ENCODE measurements at regions not wholly inside any gene's neighbourhood (a gene's known extent, or its start where the extent isn't known, plus 50 kb on each side); places are given as distances from the start of the nearest gene placed in this dataset.

DNA sequence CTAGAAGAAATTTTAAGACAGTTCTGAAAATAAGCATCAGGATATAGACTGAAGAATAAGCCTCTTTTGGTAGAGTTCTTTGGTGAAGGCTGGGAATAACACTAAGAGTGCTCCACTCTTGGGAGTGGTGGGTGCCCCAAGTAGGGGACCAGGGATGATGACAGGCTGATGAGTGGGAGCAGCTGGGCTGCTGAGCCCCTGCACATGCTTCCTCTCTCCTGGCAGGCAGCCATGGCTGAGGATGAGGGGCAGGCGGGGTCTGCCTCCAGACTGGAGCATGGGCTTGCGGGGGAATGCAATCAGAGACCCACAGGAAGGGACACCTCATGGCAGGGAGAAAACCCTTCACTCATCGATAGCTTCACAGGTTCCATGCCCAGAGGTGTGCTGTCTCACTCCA is 72.6 kb upstream of the RORA start:
- ChIA-PET RAD21 (ENCODE audit: low non-redundant PET in 1 of 2, low total read pairs in 2 of 2, uncharacterized antibody in 2 of 2, unreplicated experiment in 2 of 2) (no interaction called here), CTCF (no interaction called here), POLR2A (no interaction called here)
- BruUV-seq (replicated peaks) = no TSS peak
- H3K4me1 ChIP-seq (ENCODE audit: control insufficient read depth in 1 of 2, insufficient read depth in 2 of 2, low read length in 2 of 2) = no peaks in the 10 kb centered on the region
- no peaks in the 10 kb centered on the region for H3K9me2 ChIP-seq (ENCODE audit: insufficient read depth)
- no peaks in the 10 kb centered on the region for H3K36me3 ChIP-seq (ENCODE audit: control insufficient read depth in 1 of 2, insufficient read depth in 2 of 2, low read length in 2 of 2)
- no peak overlapping the region for H3K4me3 ChIP-seq (replicated peaks in 1 of 2; ENCODE audit: low read depth in 1 of 2, low read length in 2 of 2)
- H4K20me1 ChIP-seq (ENCODE audit: insufficient read depth) = no peaks in the 10 kb centered on the region
- peaks cover 0 to 7% of the 10 kb centered on the region in 2 experiments; a peak in 1 of 4 replicates for H3K9me3 ChIP-seq (ENCODE audit: control insufficient read depth in 1 of 2, insufficient read depth in 1 of 2, low read depth in 1 of 2, low read length in 2 of 2)
- no peaks in the 10 kb centered on the region for H3K27me3 ChIP-seq (ENCODE audit: insufficient read depth, low read length)
- ATAC-seq (no peak), DNase-seq (ENCODE audit: low read depth, low spot score) (no peak)
- TF ChIP-seq ZNF274 (IDR thresholded peaks at IDR 0.05; ENCODE audit: low read depth, low read length) (no peak), EZH2phosphoT487 (IDR thresholded peaks at IDR 0.05; ENCODE audit: borderline replicate concordance) (no peak), SRF (IDR thresholded peaks at IDR 0.05; ENCODE audit: low read depth) (no peak)
- TF ChIP-seq, protein P1, sequence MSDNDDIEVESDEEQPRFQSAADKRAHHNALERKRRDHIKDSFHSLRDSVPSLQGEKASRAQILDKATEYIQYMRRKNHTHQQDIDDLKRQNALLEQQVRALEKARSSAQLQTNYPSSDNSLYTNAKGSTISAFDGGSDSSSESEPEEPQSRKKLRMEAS (IDR thresholded peaks at IDR 0.05) = no peak
- no peak overlapping the region for H3K27ac ChIP-seq (ENCODE audit: low read depth, low read length)
- intact Hi-C loops (cut with micrococcal nuclease) = no loop called here
- H3K9ac ChIP-seq (ENCODE audit: low read length) = no peak overlapping the region
- H3K79me2 ChIP-seq (ENCODE audit: insufficient read depth, low read length) = no peaks in the 10 kb centered on the region
- H3K4me2 ChIP-seq (ENCODE audit: low read length) = no peak overlapping the region
- no peak overlapping the region for H2AFZ ChIP-seq (ENCODE audit: low read depth, low read length, poor library complexity, severe bottlenecking)

DNA sequence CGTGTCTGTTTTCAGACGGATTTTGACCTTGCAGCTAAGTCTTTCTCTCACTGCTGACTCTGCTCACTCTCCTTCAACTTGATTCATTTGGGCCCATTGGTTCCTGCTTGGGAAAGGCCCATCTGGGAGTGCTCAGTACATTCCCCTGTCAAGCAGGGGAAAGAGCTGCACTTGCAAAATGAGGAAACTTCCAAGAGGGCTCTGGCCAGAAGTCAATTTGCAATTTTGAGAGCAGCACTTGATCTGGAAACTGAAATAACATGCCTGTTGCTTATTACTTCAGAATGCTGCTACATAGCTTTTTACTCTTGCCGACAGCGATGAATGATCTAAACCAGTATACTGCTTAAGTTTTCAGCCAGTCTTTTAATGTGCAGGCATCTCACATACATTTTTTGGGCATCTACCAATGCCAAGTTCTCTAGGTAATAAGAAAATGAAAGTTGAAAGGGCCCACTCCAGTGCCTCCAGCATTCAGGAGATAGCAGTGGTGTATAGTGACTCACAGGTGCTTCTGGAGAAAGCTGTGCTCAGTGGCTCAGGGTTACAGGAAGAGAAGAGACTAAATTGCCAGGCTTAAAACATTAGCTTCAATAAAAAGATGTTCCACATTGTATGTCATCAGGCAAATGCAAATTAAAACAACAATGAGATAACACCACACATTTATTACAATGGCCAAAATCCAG is 70.1 kb upstream of the RORA start:
- Histone ChIP-seq H3K9me3 (ENCODE audit: control insufficient read depth in 1 of 2, insufficient read depth in 1 of 2, low read depth in 1 of 2, low read length in 2 of 2) (peaks cover 0 to 14% of the 10 kb centered on the region in 2 experiments; a peak in 1 of 4 replicates), H3K36me3 (ENCODE audit: control insufficient read depth in 1 of 2, insufficient read depth in 2 of 2, low read length in 2 of 2) (no peaks in the 10 kb centered on the region), H3K9ac (ENCODE audit: low read length) (no peak overlapping the region), H3K27ac (ENCODE audit: low read depth, low read length) (no peak overlapping the region), H3K4me1 (ENCODE audit: control insufficient read depth in 1 of 2, insufficient read depth in 2 of 2, low read length in 2 of 2) (no peaks in the 10 kb centered on the region), H4K20me1 (ENCODE audit: insufficient read depth) (no peaks in the 10 kb centered on the region), H2AFZ (ENCODE audit: low read depth, low read length, poor library complexity, severe bottlenecking) (no peak overlapping the region), H3K79me2 (ENCODE audit: insufficient read depth, low read length) (no peaks in the 10 kb centered on the region), H3K9me2 (ENCODE audit: insufficient read depth) (no peaks in the 10 kb centered on the region), H3K4me2 (ENCODE audit: low read length) (no peak overlapping the region), H3K27me3 (ENCODE audit: insufficient read depth, low read length) (no peaks in the 10 kb centered on the region), H3K4me3 (replicated peaks in 1 of 2; ENCODE audit: low read depth in 1 of 2, low read length in 2 of 2) (no peak overlapping the region)
- RAD21 ChIA-PET (ENCODE audit: low non-redundant PET in 1 of 2, low total read pairs in 2 of 2, uncharacterized antibody in 2 of 2, unreplicated experiment in 2 of 2) = no interaction called here
- DNase-seq (ENCODE audit: low read depth, low spot score) (no peak), ATAC-seq (no peak)
- CTCF ChIA-PET = no interaction called here
- intact Hi-C loops (cut with micrococcal nuclease) = no loop called here
- TF ChIP-seq JUND (IDR thresholded peaks at IDR 0.05) (no peak), EGR1 (IDR thresholded peaks at IDR 0.05; ENCODE audit: low read depth) (no peak), SRF (IDR thresholded peaks at IDR 0.05; ENCODE audit: low read depth) (no peak), EZH2 (IDR thresholded peaks at IDR 0.05) (no peak), ZNF274 (IDR thresholded peaks at IDR 0.05; ENCODE audit: low read depth, low read length) (no peak), CEBPB (IDR thresholded peaks at IDR 0.05; ENCODE audit: low read depth) (no peak), YY1 (IDR thresholded peaks at IDR 0.05; ENCODE audit: extremely low read depth, insufficient replicate concordance, low read depth, low read length) (no peak), CBX3 (IDR thresholded peaks at IDR 0.05; ENCODE audit: low read depth) (no peak), EZH2phosphoT487 (IDR thresholded peaks at IDR 0.05; ENCODE audit: borderline replicate concordance) (no peak), SIN3A (IDR thresholded peaks at IDR 0.05; ENCODE audit: low read depth) (no peak), ELF1 (IDR thresholded peaks at IDR 0.05; ENCODE audit: borderline replicate concordance, low read depth) (no peak)
- TF ChIP-seq, protein P1 (IDR thresholded peaks at IDR 0.05) = no peak
- TF ChIP-seq, protein P2, sequence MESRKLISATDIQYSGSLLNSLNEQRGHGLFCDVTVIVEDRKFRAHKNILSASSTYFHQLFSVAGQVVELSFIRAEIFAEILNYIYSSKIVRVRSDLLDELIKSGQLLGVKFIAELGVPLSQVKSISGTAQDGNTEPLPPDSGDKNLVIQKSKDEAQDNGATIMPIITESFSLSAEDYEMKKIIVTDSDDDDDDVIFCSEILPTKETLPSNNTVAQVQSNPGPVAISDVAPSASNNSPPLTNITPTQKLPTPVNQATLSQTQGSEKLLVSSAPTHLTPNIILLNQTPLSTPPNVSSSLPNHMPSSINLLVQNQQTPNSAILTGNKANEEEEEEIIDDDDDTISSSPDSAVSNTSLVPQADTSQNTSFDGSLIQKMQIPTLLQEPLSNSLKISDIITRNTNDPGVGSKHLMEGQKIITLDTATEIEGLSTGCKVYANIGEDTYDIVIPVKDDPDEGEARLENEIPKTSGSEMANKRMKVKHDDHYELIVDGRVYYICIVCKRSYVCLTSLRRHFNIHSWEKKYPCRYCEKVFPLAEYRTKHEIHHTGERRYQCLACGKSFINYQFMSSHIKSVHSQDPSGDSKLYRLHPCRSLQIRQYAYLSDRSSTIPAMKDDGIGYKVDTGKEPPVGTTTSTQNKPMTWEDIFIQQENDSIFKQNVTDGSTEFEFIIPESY (IDR thresholded peaks at IDR 0.05; ENCODE audit: extremely low read depth, insufficient replicate concordance, low read length) = no peak
- no TSS peak for BruUV-seq (replicated peaks)
- POLR2A ChIA-PET = no interaction called here
